ENCODE measurements at regions not wholly inside any gene's neighbourhood (a gene's known extent, or its start where the extent isn't known, plus 50 kb on each side); places are given as distances from the start of the nearest gene placed in this dataset.

GRCh38 chr7:97272237-97272975 lies 154.9 kb downstream of the SDHAF3 start:
- TF ChIP-seq POLR2A (IDR thresholded peaks at IDR 0.05) (no peak), CTCF (IDR thresholded peaks at IDR 0.05) (no peak)
